GM18520 (cell line): ENCODE measurements at regions not wholly inside any gene's neighbourhood (a gene's known extent, or its start where the extent isn't known, plus 50 kb on each side); places are given as distances from the start of the nearest gene placed in this dataset.

Experiments used
- ATAC-seq: cut with Tn5 transposase; IDR thresholded peaks from one replicate; pipeline ENCODE4 v1.9.1; 2021; ENCODE audit not compliant: unreplicated experiment

- ATAC-seq, result no peak
Observed at GRCh38 chr2:611519-611918, 65.7 kb downstream of the TMEM18 start.

GRCh38 chr2:610491-610890, 66.7 kb downstream of the TMEM18 start:
- ATAC-seq, result no peak

GRCh38 chr2:609881-610280, 67.3 kb downstream of the TMEM18 start:
- ATAC-seq, result no peak

- no peak for ATAC-seq
Observed at GRCh38 chr2:609449-609848, 67.8 kb downstream of the TMEM18 start.

- no peak for ATAC-seq
Observed at GRCh38 chr2:608711-609110, 68.5 kb downstream of the TMEM18 start.

GRCh38 chr2:608297-608696, 68.9 kb downstream of the TMEM18 start:
- no peak for ATAC-seq

GRCh38 chr2:607709-608108, 69.5 kb downstream of the TMEM18 start:
- ATAC-seq, result no peak

GRCh38 chr2:607172-607571, 70.0 kb downstream of the TMEM18 start:
- no peak for ATAC-seq

GRCh38 chr2:605674-606608, 71.3 kb downstream of the TMEM18 start:
- ATAC-seq, result no peak

GRCh38 chr2:604854-605524, 72.2 kb downstream of the TMEM18 start:
- no peak for ATAC-seq

- ATAC-seq, result no peak
Observed at GRCh38 chr2:604385-604784, 72.8 kb downstream of the TMEM18 start.

GRCh38 chr2:603869-604268, 73.3 kb downstream of the TMEM18 start:
- ATAC-seq, result no peak

GRCh38 chr2:603427-603826, 73.8 kb downstream of the TMEM18 start:
- no peak for ATAC-seq

- ATAC-seq, result no peak
Observed at GRCh38 chr2:602571-603359, 74.4 kb downstream of the TMEM18 start.

- no peak for ATAC-seq
Observed at GRCh38 chr2:601806-602455, 75.3 kb downstream of the TMEM18 start.

- no peak for ATAC-seq
Observed at GRCh38 chr2:601387-601698, 75.9 kb downstream of the TMEM18 start.

- no peak for ATAC-seq
Observed at GRCh38 chr2:600542-601386, 76.4 kb downstream of the TMEM18 start.

- ATAC-seq, result no peak
Observed at GRCh38 chr2:599601-600000, 77.6 kb downstream of the TMEM18 start.

- ATAC-seq, result no peak
Observed at GRCh38 chr2:598058-598802, 79.0 kb downstream of the TMEM18 start.
